OCI-LY1 (cell line): ENCODE measurements at regions not wholly inside any gene's neighbourhood (a gene's known extent, or its start where the extent isn't known, plus 50 kb on each side); places are given as distances from the start of the nearest gene placed in this dataset.

ENCODE experiments used
- H2AFZ ChIP-seq: fragments of 200-600 bp; sonication (generic), shearing (Covaris generic); 2 replicates; pipeline ENCODE4 v1.6.0; 2014; ENCODE audit warnings: antibody characterized with exemption, mild to moderate bottlenecking, low read length
- H3F3A ChIP-seq: fragments of 200-600 bp; sonication (generic), shearing (Covaris generic); 2 replicates; pipeline ENCODE4 v1.6.0; 2014; ENCODE audit warnings: mild to moderate bottlenecking, antibody characterized with exemption, low read length, moderate library complexity; ENCODE audit not compliant: insufficient read depth
- H3K27ac ChIP-seq: fragments of 200-600 bp; sonication (generic); 2 replicates; pipeline ENCODE4 v1.5.1; 2014; ENCODE audit warnings: low read length, mixed run types, mild to moderate bottlenecking, low read depth; ENCODE audit not compliant: poor library complexity, severe bottlenecking
- H3K27me3 ChIP-seq: fragments of 200-600 bp; sonication (generic); 2 replicates; pipeline ENCODE4 v1.6.0; 2014; ENCODE audit warnings: antibody characterized with exemption, mild to moderate bottlenecking, low read length, moderate library complexity; ENCODE audit not compliant: insufficient read depth
- H3K36me3 ChIP-seq: fragments of 200-600 bp; sonication (generic); 2 replicates; pipeline ENCODE4 v1.6.1; 2014; ENCODE audit warnings: mild to moderate bottlenecking, antibody characterized with exemption, low read length, moderate library complexity, mixed read lengths; ENCODE audit not compliant: insufficient read depth
- H3K4me1 ChIP-seq: fragments of 200-600 bp; sonication (generic); 2 replicates; pipeline ENCODE4 v1.5.1; 2014; ENCODE audit warnings: mild to moderate bottlenecking, low read length, moderate library complexity; ENCODE audit not compliant: insufficient read depth, severe bottlenecking
- H3K4me2 ChIP-seq: fragments of 200-600 bp; sonication (generic), shearing (Covaris generic); 2 replicates; pipeline ENCODE4 v1.6.1; 2014; ENCODE audit warnings: low read length
- H3K4me3 ChIP-seq: fragments of 200-600 bp; sonication (generic); 2 replicates; pipeline ENCODE4 v1.5.1; 2014; ENCODE audit warnings: low read length, low read depth, mild to moderate bottlenecking, mixed read lengths; ENCODE audit not compliant: poor library complexity, severe bottlenecking
- H3K79me2 ChIP-seq: fragments of 200-600 bp; shearing (Covaris generic); 2 replicates; pipeline ENCODE4 v1.6.1; 2016; ENCODE audit warnings: mixed run types, low read length, mixed read lengths; ENCODE audit not compliant: insufficient read depth
- H3K9ac ChIP-seq: fragments of 200-600 bp; sonication (generic), shearing (Covaris generic); 2 replicates; pipeline ENCODE4 v1.6.1; 2014; ENCODE audit warnings: mild to moderate bottlenecking, low read length, mixed read lengths
- H3K9me2 ChIP-seq: fragments of 200-600 bp; sonication (generic), shearing (Covaris generic); 2 replicates; pipeline ENCODE4 v1.6.1; 2014; ENCODE audit warnings: low read depth, mild to moderate bottlenecking, low read length, mixed read lengths
- H3K9me3 ChIP-seq: fragments of 200-600 bp; shearing (Covaris generic); 2 replicates; pipeline ENCODE4 v1.6.1; 2014; ENCODE audit warnings: low read length, mixed read lengths
- H4K20me1 ChIP-seq: fragments of 200-600 bp; sonication (generic), shearing (Covaris generic); 2 replicates; pipeline ENCODE4 v1.6.0; 2016; ENCODE audit warnings: mild to moderate bottlenecking, low read length; ENCODE audit not compliant: insufficient read depth
- EZH2 ChIP-seq: fragments of 200-600 bp; sonication (generic), shearing (Covaris generic); IDR thresholded peaks from 2 replicates; pipeline ENCODE4 v1.8.0; 2017; ENCODE audit warnings: borderline replicate concordance, mixed run types, mild to moderate bottlenecking, antibody characterized with exemption, low read length, moderate library complexity, mixed read lengths
- TF ChIP-seq, protein P1 (sequence below): fragments of 200-600 bp; sonication (generic), shearing (Covaris generic); IDR thresholded peaks from 2 replicates; pipeline ENCODE4 v1.5.1; 2017; ENCODE audit warnings: mild to moderate bottlenecking, antibody characterized with exemption, low read length, moderate library complexity, mixed read lengths

DNA sequence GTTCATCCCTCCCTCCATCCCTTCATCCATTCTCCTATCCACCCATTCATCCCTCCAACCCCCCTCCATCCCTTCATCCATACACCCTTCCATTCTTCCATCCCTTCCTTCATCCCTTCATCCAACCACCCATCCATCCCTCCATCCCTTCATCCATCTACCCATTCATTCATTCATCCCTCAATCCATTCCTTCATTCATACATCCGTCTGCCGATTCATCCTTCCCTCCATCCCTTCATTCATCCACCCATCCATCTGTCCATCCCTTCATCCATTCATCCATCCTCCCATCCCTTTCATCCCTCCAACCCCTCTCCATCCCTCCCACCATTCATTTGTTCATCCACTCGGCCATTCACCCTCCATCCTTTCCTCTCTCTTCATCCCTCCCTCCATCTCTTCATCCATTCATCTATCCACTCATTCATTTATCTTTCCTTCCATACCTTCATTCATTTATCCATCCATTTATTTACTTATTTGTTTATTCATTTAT, 95.7 kb downstream of the FOXL1 start:
- H3F3A ChIP-seq: no peaks in the 10 kb centered on the region
- H3K9me2 ChIP-seq: no peaks in the 10 kb centered on the region
- H2AFZ ChIP-seq: no peak overlapping the region
- no peaks in the 10 kb centered on the region; the same call in 1 of the 2 replicates for H3K27me3 ChIP-seq
- no peaks in the 10 kb centered on the region for H4K20me1 ChIP-seq
- no peak overlapping the region for H3K4me2 ChIP-seq
- H3K27ac ChIP-seq: no peak overlapping the region
- TF ChIP-seq EZH2: no peak
- TF ChIP-seq, protein P1, sequence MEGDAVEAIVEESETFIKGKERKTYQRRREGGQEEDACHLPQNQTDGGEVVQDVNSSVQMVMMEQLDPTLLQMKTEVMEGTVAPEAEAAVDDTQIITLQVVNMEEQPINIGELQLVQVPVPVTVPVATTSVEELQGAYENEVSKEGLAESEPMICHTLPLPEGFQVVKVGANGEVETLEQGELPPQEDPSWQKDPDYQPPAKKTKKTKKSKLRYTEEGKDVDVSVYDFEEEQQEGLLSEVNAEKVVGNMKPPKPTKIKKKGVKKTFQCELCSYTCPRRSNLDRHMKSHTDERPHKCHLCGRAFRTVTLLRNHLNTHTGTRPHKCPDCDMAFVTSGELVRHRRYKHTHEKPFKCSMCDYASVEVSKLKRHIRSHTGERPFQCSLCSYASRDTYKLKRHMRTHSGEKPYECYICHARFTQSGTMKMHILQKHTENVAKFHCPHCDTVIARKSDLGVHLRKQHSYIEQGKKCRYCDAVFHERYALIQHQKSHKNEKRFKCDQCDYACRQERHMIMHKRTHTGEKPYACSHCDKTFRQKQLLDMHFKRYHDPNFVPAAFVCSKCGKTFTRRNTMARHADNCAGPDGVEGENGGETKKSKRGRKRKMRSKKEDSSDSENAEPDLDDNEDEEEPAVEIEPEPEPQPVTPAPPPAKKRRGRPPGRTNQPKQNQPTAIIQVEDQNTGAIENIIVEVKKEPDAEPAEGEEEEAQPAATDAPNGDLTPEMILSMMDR: no peak
- no peaks in the 10 kb centered on the region for H3K79me2 ChIP-seq
- H3K9me3 ChIP-seq: no peaks in the 10 kb centered on the region
- H3K36me3 ChIP-seq: no peaks in the 10 kb centered on the region
- no peak overlapping the region for H3K9ac ChIP-seq
- no peaks in the 10 kb centered on the region for H3K4me1 ChIP-seq
- H3K4me3 ChIP-seq: no peak overlapping the region

DNA sequence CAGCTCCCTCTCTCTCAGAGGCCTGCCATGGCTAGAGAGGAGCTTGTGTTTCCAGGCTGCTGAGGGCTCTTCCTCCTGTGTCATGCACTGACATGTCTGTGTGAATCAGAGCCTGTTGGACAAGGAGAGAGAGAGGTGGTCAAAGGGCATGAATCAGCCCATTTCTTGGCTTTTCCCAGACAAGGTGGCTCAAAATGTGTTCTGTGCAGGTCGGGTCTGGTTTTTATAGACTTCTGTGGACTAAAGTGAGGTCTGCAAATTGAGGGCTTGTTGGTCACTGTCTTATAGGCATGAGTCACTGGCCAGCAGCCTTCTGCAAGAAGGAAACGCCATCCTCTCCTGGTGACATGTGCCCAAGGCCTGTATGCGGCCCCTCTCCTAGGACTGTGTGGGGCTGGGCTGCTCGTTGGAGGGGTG, 97.9 kb downstream of the FOXL1 start:
- no peaks in the 10 kb centered on the region for H3F3A ChIP-seq
- H3K27me3 ChIP-seq: no peaks in the 10 kb centered on the region; the same call in 1 of the 2 replicates
- H3K79me2 ChIP-seq: no peaks in the 10 kb centered on the region
- TF ChIP-seq EZH2: no peak
- TF ChIP-seq, protein P1: no peak
- H3K36me3 ChIP-seq: no peaks in the 10 kb centered on the region
- H3K4me1 ChIP-seq: no peaks in the 10 kb centered on the region
- H3K4me2 ChIP-seq: no peak overlapping the region
- no peaks in the 10 kb centered on the region for H4K20me1 ChIP-seq
- no peak overlapping the region for H3K9ac ChIP-seq
- H2AFZ ChIP-seq: no peak overlapping the region
- H3K4me3 ChIP-seq: no peak overlapping the region
- H3K9me2 ChIP-seq: no peaks in the 10 kb centered on the region
- H3K27ac ChIP-seq: no peak overlapping the region
- no peaks in the 10 kb centered on the region for H3K9me3 ChIP-seq

DNA sequence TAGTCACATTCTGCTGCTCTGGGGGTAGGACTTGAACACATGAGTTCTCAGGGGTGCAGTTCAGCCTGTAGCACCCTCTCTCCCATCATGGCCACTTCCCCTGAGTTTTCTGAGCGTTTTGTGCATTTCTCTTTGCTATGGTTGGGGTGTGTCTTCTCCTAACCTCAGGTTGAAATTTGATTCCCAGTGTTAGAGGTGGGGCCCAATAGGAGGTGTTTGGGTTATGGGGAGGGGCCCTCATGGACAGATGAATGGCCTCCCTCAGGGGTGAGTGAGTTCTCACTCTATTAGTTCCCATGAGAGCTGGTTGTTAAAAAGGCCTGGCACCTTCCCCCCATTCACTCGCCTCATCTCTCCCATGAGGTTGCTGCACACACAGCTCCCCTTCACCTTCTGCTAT, 101.1 kb downstream of the FOXL1 start:
- TF ChIP-seq, protein P1: no peak
- TF ChIP-seq EZH2: no peak
- H3K4me1 ChIP-seq: no peaks in the 10 kb centered on the region
- H3F3A ChIP-seq: no peaks in the 10 kb centered on the region
- H4K20me1 ChIP-seq: no peaks in the 10 kb centered on the region
- H3K9ac ChIP-seq: no peak overlapping the region
- no peaks in the 10 kb centered on the region for H3K9me2 ChIP-seq
- H3K36me3 ChIP-seq: no peaks in the 10 kb centered on the region
- no peaks in the 10 kb centered on the region for H3K9me3 ChIP-seq
- peaks cover 4% of the 10 kb centered on the region for H3K27me3 ChIP-seq
- no peak overlapping the region for H3K4me3 ChIP-seq
- no peaks in the 10 kb centered on the region for H3K79me2 ChIP-seq
- H2AFZ ChIP-seq: no peak overlapping the region
- H3K27ac ChIP-seq: no peak overlapping the region
- H3K4me2 ChIP-seq: no peak overlapping the region
